Cardiac muscle cell (in vitro differentiated cells and primary cell): ENCODE measurements at regions not wholly inside any gene's neighbourhood (a gene's known extent, or its start where the extent isn't known, plus 50 kb on each side); places are given as distances from the start of the nearest gene placed in this dataset.

Source experiments
- DNase-seq, 2 donors: peaks; one replicate each; pipeline versions ENCODE4 v3.0.0 to v3.0.0-alpha.2; 2010 to 2017; ENCODE audit warnings: low read depth in 1 of 2, low spot score in 1 of 2
- H3K27ac ChIP-seq: fragments of 200-600 bp; sonication (generic); 2 replicates; pipeline ENCODE4 v1.5.1; 2016
- H3K27me3 ChIP-seq: fragments of 200-600 bp; sonication (generic); 2 replicates; pipeline ENCODE4 v1.6.0; 2016; ENCODE audit warnings: control low read depth
- H3K36me3 ChIP-seq: fragments of 200-600 bp; sonication (generic); 2 replicates; pipeline ENCODE4 v1.5.1; 2016; ENCODE audit warnings: control low read depth
- H3K4me1 ChIP-seq: fragments of 200-600 bp; sonication (generic); 2 replicates; pipeline ENCODE4 v1.8.1; 2017; ENCODE audit warnings: low read depth, mild to moderate bottlenecking, mixed run types
- H3K4me3 ChIP-seq: fragments of 200-600 bp; sonication (generic); 2 replicates; pipeline ENCODE4 v1.5.1; 2016; ENCODE audit warnings: mild to moderate bottlenecking
- H3K9me3 ChIP-seq: fragments of 200-600 bp; sonication (generic); 2 replicates; pipeline ENCODE4 v1.5.1; 2017; ENCODE audit warnings: low read depth, mild to moderate bottlenecking, control low read depth
- TF ChIP-seq, protein P1 (sequence below): IDR thresholded peaks from 2 replicates; pipeline ENCODE4 v1.5.1; 2012; ENCODE audit warnings: low read depth, mild to moderate bottlenecking, low read length

DNA sequence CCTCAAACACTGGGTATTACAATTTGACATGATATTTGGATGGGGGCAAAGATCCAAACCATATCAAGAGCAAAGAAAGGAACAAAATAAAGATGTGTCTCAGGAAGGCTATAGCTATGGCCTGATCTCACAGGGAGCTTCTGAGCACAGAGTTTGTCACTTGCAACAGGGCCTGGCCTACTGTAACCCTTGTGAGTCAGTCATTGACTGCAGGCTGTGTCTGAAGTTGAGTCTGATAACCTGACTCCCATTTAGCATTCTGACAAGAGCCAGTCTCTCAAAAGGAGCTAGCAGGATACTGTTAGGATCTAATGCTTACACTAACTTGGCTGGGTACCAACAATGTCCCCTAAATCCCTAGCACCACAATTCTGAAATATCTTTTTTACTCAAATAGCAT is 612.5 kb upstream of the TECRL start:
- peak in 1 of 2 donors; percentile 44 for DNase-seq
- Histone ChIP-seq H3K4me3 (no peak overlapping the region), H3K9me3 (no peaks in the 10 kb centered on the region), H3K36me3 (no peaks in the 10 kb centered on the region), H3K27me3 (no peaks in the 10 kb centered on the region), H3K4me1 (peaks cover 2% of the 10 kb centered on the region), H3K27ac (peak overlapping the region; percentile 41)
- TF ChIP-seq, protein P1, sequence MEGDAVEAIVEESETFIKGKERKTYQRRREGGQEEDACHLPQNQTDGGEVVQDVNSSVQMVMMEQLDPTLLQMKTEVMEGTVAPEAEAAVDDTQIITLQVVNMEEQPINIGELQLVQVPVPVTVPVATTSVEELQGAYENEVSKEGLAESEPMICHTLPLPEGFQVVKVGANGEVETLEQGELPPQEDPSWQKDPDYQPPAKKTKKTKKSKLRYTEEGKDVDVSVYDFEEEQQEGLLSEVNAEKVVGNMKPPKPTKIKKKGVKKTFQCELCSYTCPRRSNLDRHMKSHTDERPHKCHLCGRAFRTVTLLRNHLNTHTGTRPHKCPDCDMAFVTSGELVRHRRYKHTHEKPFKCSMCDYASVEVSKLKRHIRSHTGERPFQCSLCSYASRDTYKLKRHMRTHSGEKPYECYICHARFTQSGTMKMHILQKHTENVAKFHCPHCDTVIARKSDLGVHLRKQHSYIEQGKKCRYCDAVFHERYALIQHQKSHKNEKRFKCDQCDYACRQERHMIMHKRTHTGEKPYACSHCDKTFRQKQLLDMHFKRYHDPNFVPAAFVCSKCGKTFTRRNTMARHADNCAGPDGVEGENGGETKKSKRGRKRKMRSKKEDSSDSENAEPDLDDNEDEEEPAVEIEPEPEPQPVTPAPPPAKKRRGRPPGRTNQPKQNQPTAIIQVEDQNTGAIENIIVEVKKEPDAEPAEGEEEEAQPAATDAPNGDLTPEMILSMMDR, result no peak

- H3K36me3 ChIP-seq, result no peaks in the 10 kb centered on the region
- no peak for DNase-seq
- peak overlapping the region; percentile 41 for H3K27ac ChIP-seq
- H3K4me3 ChIP-seq, result no peak overlapping the region
- TF ChIP-seq, protein P1, result no peak
- H3K4me1 ChIP-seq, result peaks cover 2% of the 10 kb centered on the region
- no peaks in the 10 kb centered on the region for H3K9me3 ChIP-seq
- H3K27me3 ChIP-seq, result no peaks in the 10 kb centered on the region
These were observed 611.9 kb upstream of the TECRL start for GRCh38 chr4:65021149-65021548.

DNA sequence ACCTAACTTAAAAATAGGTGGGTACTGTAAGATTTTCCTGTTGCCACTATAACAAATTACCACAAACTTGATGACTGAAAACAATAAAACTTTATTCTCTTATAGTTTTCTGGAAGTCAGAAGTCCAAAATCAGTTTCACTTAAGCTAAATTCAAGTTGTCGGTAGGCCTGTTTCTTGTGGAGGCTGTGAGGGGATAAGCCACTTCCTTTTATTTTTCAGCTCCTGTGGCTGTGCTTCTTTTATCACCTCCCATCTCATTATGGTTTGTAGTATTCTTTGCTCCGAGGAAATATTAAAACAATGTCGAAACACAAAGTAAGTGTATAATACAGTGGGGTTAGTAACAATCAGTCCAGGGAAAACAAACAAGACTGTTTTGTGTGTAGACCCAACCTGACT is 610.5 kb upstream of the TECRL start:
- no peaks in the 10 kb centered on the region for H3K27me3 ChIP-seq
- no peak for DNase-seq
- H3K27ac ChIP-seq, result no peak overlapping the region
- no peaks in the 10 kb centered on the region for H3K36me3 ChIP-seq
- H3K9me3 ChIP-seq, result no peaks in the 10 kb centered on the region
- TF ChIP-seq, protein P1, result no peak
- H3K4me3 ChIP-seq, result no peak overlapping the region
- peaks cover 2% of the 10 kb centered on the region for H3K4me1 ChIP-seq

DNA sequence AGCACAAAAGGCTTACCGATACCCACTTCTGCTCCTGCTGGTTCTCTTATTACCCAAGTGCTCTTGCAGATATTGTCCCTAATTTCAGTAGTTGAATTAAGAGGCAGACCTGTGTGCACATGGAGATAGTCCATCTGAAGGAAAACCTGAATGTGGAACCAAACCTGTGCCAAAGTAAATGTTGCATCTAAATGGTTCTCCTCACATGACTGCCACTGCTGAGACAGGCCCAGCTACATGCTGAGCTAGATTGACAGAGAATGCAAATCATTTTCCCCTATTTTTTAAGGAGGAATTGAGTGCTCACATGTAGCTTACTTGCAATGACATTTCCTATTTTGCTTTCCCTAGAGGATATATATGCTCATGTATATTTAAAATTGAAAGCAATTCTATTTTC is 609.1 kb upstream of the TECRL start:
- TF ChIP-seq, protein P1, result no peak
- Histone ChIP-seq H3K36me3 (no peaks in the 10 kb centered on the region), H3K27ac (no peak overlapping the region), H3K27me3 (no peaks in the 10 kb centered on the region), H3K4me3 (no peak overlapping the region), H3K4me1 (peaks cover 2% of the 10 kb centered on the region), H3K9me3 (no peaks in the 10 kb centered on the region)
- no peak for DNase-seq

DNA sequence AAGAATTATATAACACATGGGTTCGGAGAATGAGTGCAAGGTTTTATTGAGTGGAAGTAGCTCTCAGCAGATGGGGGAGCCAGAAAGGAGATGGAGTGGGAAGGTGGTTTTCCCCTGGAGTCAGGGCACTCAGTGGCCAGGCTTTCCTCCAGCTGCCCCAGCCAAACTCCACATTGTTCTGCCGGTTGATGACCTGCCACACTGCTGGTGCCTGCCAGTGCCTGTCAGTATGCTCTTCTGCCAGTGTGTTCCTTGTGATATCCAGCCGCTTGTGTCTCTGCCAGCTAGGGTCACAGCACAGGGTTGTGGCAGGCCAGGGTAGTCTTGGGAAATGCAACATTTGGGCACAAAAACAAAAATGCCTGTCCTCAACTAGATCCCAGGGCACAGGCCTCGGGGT is 604.8 kb upstream of the TECRL start:
- no peak for DNase-seq
- Histone ChIP-seq H3K27me3 (no peaks in the 10 kb centered on the region), H3K27ac (no peak overlapping the region), H3K4me3 (no peak overlapping the region), H3K4me1 (no peaks in the 10 kb centered on the region), H3K9me3 (no peaks in the 10 kb centered on the region), H3K36me3 (no peaks in the 10 kb centered on the region)
- TF ChIP-seq, protein P1, result no peak
